ENCODE measurements at regions not wholly inside any gene's neighbourhood (a gene's known extent, or its start where the extent isn't known, plus 50 kb on each side); places are given as distances from the start of the nearest gene placed in this dataset.
A peak's percentile ranks its signal among the peaks of the same experiment; 100 is the strongest.

GRCh38 chr1:83012950-83013349 is 986.0 kb downstream of the TTLL7 start:
- no peaks in the 10 kb centered on the region for H3K36me3 ChIP-seq (ENCODE audit: control insufficient read depth in 2 of 3, insufficient read depth in 3 of 3, low read length in 3 of 3)
- no peak overlapping the region for H3K27ac ChIP-seq (ENCODE audit: low read depth, low read length)
- H3K27me3 ChIP-seq (ENCODE audit: control insufficient read depth in 2 of 2, insufficient read depth in 2 of 2, low read length in 2 of 2): no peaks in the 10 kb centered on the region
- ChIA-PET CTCF (no interaction called here), POLR2A (no interaction called here)
- H3K4me1 ChIP-seq (ENCODE audit: control insufficient read depth in 2 of 2, insufficient read depth in 2 of 2, low read length in 2 of 2): no peaks in the 10 kb centered on the region
- H3K9me3 Mint-ChIP-seq: peaks cover 0 to 4% (median 0%) of the 10 kb centered on the region in 11 donors
- intact Hi-C loops (cut with micrococcal nuclease): no loop called here
- no peak overlapping the region for H3K4me3 ChIP-seq (ENCODE audit: low read length)
- DNase-seq (no peak), ATAC-seq (no peak)
- no peak overlapping the region for H3K4me3 Mint-ChIP-seq
- H3K27ac Mint-ChIP-seq: no peak overlapping the region
- H3K4me1 Mint-ChIP-seq: no peaks in the 10 kb centered on the region
- H3K9me3 ChIP-seq (ENCODE audit: control insufficient read depth in 2 of 3, low read length in 3 of 3): no peaks in the 10 kb centered on the region
- H3K36me3 Mint-ChIP-seq: no peaks in the 10 kb centered on the region
- H3K27me3 Mint-ChIP-seq: peaks cover 0 to 11% (median 0%) of the 10 kb centered on the region in 5 donors

GRCh38 chr1:83011265-83011664 is 987.7 kb downstream of the TTLL7 start:
- no peak overlapping the region for H3K4me3 ChIP-seq (ENCODE audit: low read length)
- H3K27ac ChIP-seq (ENCODE audit: low read depth, low read length): no peak overlapping the region
- H3K9me3 Mint-ChIP-seq: peaks cover 0 to 4% (median 0%) of the 10 kb centered on the region in 11 donors
- ChIA-PET POLR2A (no interaction called here), CTCF (no interaction called here)
- H3K4me1 Mint-ChIP-seq: no peaks in the 10 kb centered on the region
- no peaks in the 10 kb centered on the region for H3K36me3 ChIP-seq (ENCODE audit: control insufficient read depth in 2 of 3, insufficient read depth in 3 of 3, low read length in 3 of 3)
- H3K4me3 Mint-ChIP-seq: no peak overlapping the region
- H3K9me3 ChIP-seq (ENCODE audit: control insufficient read depth in 2 of 3, low read length in 3 of 3): no peaks in the 10 kb centered on the region
- ATAC-seq: no peak
- no peaks in the 10 kb centered on the region for H3K27me3 ChIP-seq (ENCODE audit: control insufficient read depth in 2 of 2, insufficient read depth in 2 of 2, low read length in 2 of 2)
- H3K36me3 Mint-ChIP-seq: no peaks in the 10 kb centered on the region
- H3K27ac Mint-ChIP-seq: no peak overlapping the region
- H3K27me3 Mint-ChIP-seq: peaks cover 0 to 8% (median 0%) of the 10 kb centered on the region in 5 donors
- no peak for DNase-seq
- H3K4me1 ChIP-seq (ENCODE audit: control insufficient read depth in 2 of 2, insufficient read depth in 2 of 2, low read length in 2 of 2): no peaks in the 10 kb centered on the region
- intact Hi-C loops (cut with micrococcal nuclease): no loop called here

GRCh38 chr1:83006271-83006670 is 992.7 kb downstream of the TTLL7 start:
- Histone ChIP-seq H3K4me1 (ENCODE audit: control insufficient read depth in 2 of 2, insufficient read depth in 2 of 2, low read length in 2 of 2) (no peaks in the 10 kb centered on the region), H3K27ac (ENCODE audit: low read depth, low read length) (no peak overlapping the region), H3K4me3 (ENCODE audit: low read length) (no peak overlapping the region), H3K36me3 (ENCODE audit: control insufficient read depth in 2 of 3, insufficient read depth in 3 of 3, low read length in 3 of 3) (no peaks in the 10 kb centered on the region), H3K27me3 (ENCODE audit: control insufficient read depth in 2 of 2, insufficient read depth in 2 of 2, low read length in 2 of 2) (no peaks in the 10 kb centered on the region), H3K9me3 (ENCODE audit: control insufficient read depth in 2 of 3, low read length in 3 of 3) (no peaks in the 10 kb centered on the region)
- Mint-ChIP-seq H3K9me3 (peaks cover 0 to 8% (median 0%) of the 10 kb centered on the region in 11 donors), H3K4me3 (no peak overlapping the region), H3K27ac (peak overlapping the region in 1 of 9 donors; percentile 8), H3K36me3 (no peaks in the 10 kb centered on the region), H3K4me1 (no peaks in the 10 kb centered on the region), H3K27me3 (peaks cover 0 to 5% (median 0%) of the 10 kb centered on the region in 5 donors)
- DNase-seq: no peak
- POLR2A ChIA-PET: no interaction called here
- CTCF ChIA-PET: no interaction called here
- ATAC-seq: no peak
- intact Hi-C loops (cut with micrococcal nuclease): no loop called here

- ChIA-PET CTCF (no interaction called here), POLR2A (no interaction called here)
- Histone ChIP-seq H3K4me3 (ENCODE audit: low read length) (no peak overlapping the region), H3K36me3 (ENCODE audit: control insufficient read depth in 2 of 3, insufficient read depth in 3 of 3, low read length in 3 of 3) (no peaks in the 10 kb centered on the region), H3K27me3 (ENCODE audit: control insufficient read depth in 2 of 2, insufficient read depth in 2 of 2, low read length in 2 of 2) (no peaks in the 10 kb centered on the region), H3K4me1 (ENCODE audit: control insufficient read depth in 2 of 2, insufficient read depth in 2 of 2, low read length in 2 of 2) (no peaks in the 10 kb centered on the region), H3K9me3 (ENCODE audit: control insufficient read depth in 2 of 3, low read length in 3 of 3) (no peaks in the 10 kb centered on the region), H3K27ac (ENCODE audit: low read depth, low read length) (no peak overlapping the region)
- Mint-ChIP-seq H3K9me3 (peaks cover 0 to 1% (median 0%) of the 10 kb centered on the region in 11 donors), H3K4me3 (no peak overlapping the region), H3K27ac (no peak overlapping the region), H3K4me1 (no peaks in the 10 kb centered on the region), H3K27me3 (peaks cover 0 to 8% (median 0%) of the 10 kb centered on the region in 5 donors), H3K36me3 (no peaks in the 10 kb centered on the region)
- ATAC-seq (no peak), DNase-seq (no peak)
- intact Hi-C loops (cut with micrococcal nuclease): no loop called here
Observed at GRCh38 chr1:83000286-83000685, 998.6 kb downstream of the TTLL7 start.

GRCh38 chr1:82995951-82996350 is 1003.0 kb downstream of the TTLL7 start:
- no peaks in the 10 kb centered on the region for H3K27me3 ChIP-seq (ENCODE audit: control insufficient read depth in 2 of 2, insufficient read depth in 2 of 2, low read length in 2 of 2)
- intact Hi-C loops (cut with micrococcal nuclease): no loop called here
- Mint-ChIP-seq H3K4me3 (no peak overlapping the region), H3K9me3 (peaks cover 0 to 9% (median 3%) of the 10 kb centered on the region in 11 donors), H3K27ac (no peak overlapping the region), H3K36me3 (no peaks in the 10 kb centered on the region), H3K27me3 (peaks cover 0 to 8% (median 0%) of the 10 kb centered on the region in 5 donors), H3K4me1 (no peaks in the 10 kb centered on the region)
- no peaks in the 10 kb centered on the region for H3K4me1 ChIP-seq (ENCODE audit: control insufficient read depth in 2 of 2, insufficient read depth in 2 of 2, low read length in 2 of 2)
- ChIA-PET POLR2A (no interaction called here), CTCF (no interaction called here)
- no peak overlapping the region for H3K27ac ChIP-seq (ENCODE audit: low read depth, low read length)
- H3K9me3 ChIP-seq (ENCODE audit: control insufficient read depth in 2 of 3, low read length in 3 of 3): no peaks in the 10 kb centered on the region
- no peak overlapping the region for H3K4me3 ChIP-seq (ENCODE audit: low read length)
- no peak for ATAC-seq
- no peak for DNase-seq
- H3K36me3 ChIP-seq (ENCODE audit: control insufficient read depth in 2 of 3, insufficient read depth in 3 of 3, low read length in 3 of 3): no peaks in the 10 kb centered on the region

GRCh38 chr1:82994616-82995263 is 1004.2 kb downstream of the TTLL7 start:
- Histone ChIP-seq H3K27me3 (ENCODE audit: control insufficient read depth in 2 of 2, insufficient read depth in 2 of 2, low read length in 2 of 2) (no peaks in the 10 kb centered on the region), H3K9me3 (ENCODE audit: control insufficient read depth in 2 of 3, low read length in 3 of 3) (no peaks in the 10 kb centered on the region), H3K27ac (ENCODE audit: low read depth, low read length) (no peak overlapping the region), H3K36me3 (ENCODE audit: control insufficient read depth in 2 of 3, insufficient read depth in 3 of 3, low read length in 3 of 3) (no peaks in the 10 kb centered on the region), H3K4me1 (ENCODE audit: control insufficient read depth in 2 of 2, insufficient read depth in 2 of 2, low read length in 2 of 2) (no peaks in the 10 kb centered on the region), H3K4me3 (ENCODE audit: low read length) (no peak overlapping the region)
- H3K4me3 Mint-ChIP-seq: no peak overlapping the region
- peaks cover 0 to 9% (median 3%) of the 10 kb centered on the region in 11 donors for H3K9me3 Mint-ChIP-seq
- ChIA-PET CTCF (no interaction called here), POLR2A (no interaction called here)
- no peaks in the 10 kb centered on the region for H3K36me3 Mint-ChIP-seq
- H3K27me3 Mint-ChIP-seq: peaks cover 0 to 8% (median 0%) of the 10 kb centered on the region in 5 donors
- H3K4me1 Mint-ChIP-seq: no peaks in the 10 kb centered on the region
- ATAC-seq (no peak), DNase-seq (no peak)
- no peak overlapping the region for H3K27ac Mint-ChIP-seq
- intact Hi-C loops (cut with micrococcal nuclease): no loop called here

GRCh38 chr1:82991569-82991968 is 1007.4 kb downstream of the TTLL7 start:
- Mint-ChIP-seq H3K36me3 (no peaks in the 10 kb centered on the region), H3K27ac (no peak overlapping the region), H3K4me3 (no peak overlapping the region), H3K9me3 (peaks cover 0 to 9% (median 3%) of the 10 kb centered on the region in 11 donors), H3K4me1 (no peaks in the 10 kb centered on the region), H3K27me3 (peaks cover 0 to 10% (median 1%) of the 10 kb centered on the region in 5 donors)
- CTCF ChIA-PET: no interaction called here
- Histone ChIP-seq H3K27ac (ENCODE audit: low read depth, low read length) (no peak overlapping the region), H3K4me3 (ENCODE audit: low read length) (no peak overlapping the region), H3K9me3 (ENCODE audit: control insufficient read depth in 2 of 3, low read length in 3 of 3) (no peaks in the 10 kb centered on the region), H3K36me3 (ENCODE audit: control insufficient read depth in 2 of 3, insufficient read depth in 3 of 3, low read length in 3 of 3) (no peaks in the 10 kb centered on the region), H3K27me3 (ENCODE audit: control insufficient read depth in 2 of 2, insufficient read depth in 2 of 2, low read length in 2 of 2) (no peaks in the 10 kb centered on the region), H3K4me1 (ENCODE audit: control insufficient read depth in 2 of 2, insufficient read depth in 2 of 2, low read length in 2 of 2) (no peaks in the 10 kb centered on the region)
- DNase-seq (no peak), ATAC-seq (no peak)
- intact Hi-C loops (cut with micrococcal nuclease): no loop called here
- POLR2A ChIA-PET: interaction anchor here (0.5 kb wide), 1 partner anchor 559 kb away, joined by 5 read pairs; no protein-coding TSS in a partner anchor
